HEK293 (cell line): ENCODE measurements at regions not wholly inside any gene's neighbourhood (a gene's known extent, or its start where the extent isn't known, plus 50 kb on each side); places are given as distances from the start of the nearest gene placed in this dataset.

Source experiments
- CTCF ChIA-PET: fragments of 350-600 bp; formaldehyde crosslinking; extraction: SDS; loops from one replicate; lab custom pipeline; 2021; ENCODE audit warnings: antibody characterized with exemption; lab: Yijun Ruan, JAX
- POLR2A ChIA-PET: fragments of 300-600 bp; formaldehyde crosslinking; extraction: SDS; loops from one replicate; lab custom pipeline; 2020; ENCODE audit warnings: antibody characterized with exemption, inconsistent platforms; lab: Yijun Ruan, JAX
- H3K27ac ChIP-seq: fragments of 200-500 bp; sonication (Bioruptor generic); 2 replicates; pipeline ENCODE4 v1.5.1; 2014; ENCODE audit warnings: low read depth, low read length, control low read depth, inconsistent platforms; ENCODE audit errors: extremely low read depth
- H3K36me3 ChIP-seq, 2 experiments: fragments of 200-500 bp in 1 of 2; sonication (Bioruptor generic) in 1 of 2; 1 replicate in 1 of 2; 2 replicates in 1 of 2; pipeline ENCODE4 v1.5.1; 2014 to 2017; ENCODE audit warnings: inconsistent platforms in 2 of 2, low read length in 2 of 2; ENCODE audit not compliant: control insufficient read depth in 2 of 2, insufficient read depth in 1 of 2
- H3K4me1 ChIP-seq: fragments of 200-500 bp; sonication (Bioruptor generic); 2 replicates; pipeline ENCODE4 v1.5.1; 2014; ENCODE audit warnings: mild to moderate bottlenecking, low read length, inconsistent platforms; ENCODE audit not compliant: control insufficient read depth, insufficient read depth
- H3K4me3 ChIP-seq: 2 replicates; pipeline ENCODE4 v1.5.1; 2011; ENCODE audit warnings: low read depth, mild to moderate bottlenecking, control low read depth, low read length, moderate library complexity
- H3K9me3 ChIP-seq: fragments of 200-500 bp; sonication (Bioruptor generic); 2 replicates; pipeline ENCODE4 v1.5.1; 2014; ENCODE audit warnings: low read depth, low read length, inconsistent platforms; ENCODE audit not compliant: control insufficient read depth, insufficient read depth
- BCL11A ChIP-seq: fragments of 450-650 bp; formaldehyde crosslinking; IDR thresholded peaks from 2 replicates; pipeline ENCODE4 v1.5.1; 2016; ENCODE audit warnings: low read depth, missing biosample characterization, missing genetic modification characterization
- CTCF ChIP-seq: fragments of 450-650 bp; formaldehyde crosslinking; IDR thresholded peaks from 2 replicates; pipeline ENCODE4 v1.5.1; 2016; ENCODE audit warnings: missing biosample characterization, missing genetic modification characterization
- GLI4 ChIP-seq: fragments of 450-650 bp; formaldehyde crosslinking; IDR thresholded peaks from 2 replicates; pipeline ENCODE4 v1.5.1; 2016; ENCODE audit warnings: missing biosample characterization, missing genetic modification characterization
- GLIS2 ChIP-seq: fragments of 450-650 bp; formaldehyde crosslinking; IDR thresholded peaks from 2 replicates; pipeline ENCODE4 v1.5.1; 2016; ENCODE audit warnings: missing biosample characterization, missing genetic modification characterization
- PRDM1 ChIP-seq: fragments of 450-650 bp; formaldehyde crosslinking; IDR thresholded peaks from 2 replicates; pipeline ENCODE4; 2016; ENCODE audit warnings: missing biosample characterization, missing genetic modification characterization
- SETDB1 ChIP-seq: IDR thresholded peaks from one replicate; pipeline ENCODE4 v1.6.1; 2017; ENCODE audit warnings: mild to moderate bottlenecking, low read length, moderate library complexity, mixed read lengths; ENCODE audit not compliant: insufficient read length
- YY1 ChIP-seq: fragments of 450-650 bp; formaldehyde crosslinking; IDR thresholded peaks from 2 replicates; pipeline ENCODE4 v1.5.1; 2018; ENCODE audit warnings: missing biosample characterization, missing genetic modification characterization
- ZBTB21 ChIP-seq: fragments of 450-650 bp; formaldehyde crosslinking; IDR thresholded peaks from 2 replicates; pipeline ENCODE4 v1.5.1; 2017; ENCODE audit warnings: missing biosample characterization, missing genetic modification characterization
- ZBTB8A ChIP-seq: fragments of 450-650 bp; formaldehyde crosslinking; IDR thresholded peaks from 2 replicates; pipeline ENCODE4 v1.5.1; 2016; ENCODE audit warnings: missing biosample characterization, missing genetic modification characterization
- ZFHX2 ChIP-seq: fragments of 450-650 bp; formaldehyde crosslinking; conservative IDR thresholded peaks from 2 replicates; pipeline ENCODE4 v1.5.1; 2016; ENCODE audit warnings: missing biosample characterization, missing genetic modification characterization
- ZNF292 ChIP-seq: fragments of 450-650 bp; formaldehyde crosslinking; IDR thresholded peaks from 2 replicates; pipeline ENCODE4 v1.5.1; 2016; ENCODE audit warnings: low read depth, missing biosample characterization, missing genetic modification characterization, borderline replicate concordance
- ZNF473 ChIP-seq: fragments of 450-650 bp; formaldehyde crosslinking; IDR thresholded peaks from 2 replicates; pipeline ENCODE4 v1.5.1; 2017; ENCODE audit warnings: missing biosample characterization, missing genetic modification characterization
- ZNF544 ChIP-seq: fragments of 450-650 bp; formaldehyde crosslinking; IDR thresholded peaks from 2 replicates; pipeline ENCODE4 v1.5.0; 2017; ENCODE audit warnings: missing biosample characterization, missing genetic modification characterization
- ZNF610 ChIP-seq: fragments of 450-650 bp; formaldehyde crosslinking; IDR thresholded peaks from 2 replicates; pipeline ENCODE4 v1.5.1; 2016; ENCODE audit warnings: missing biosample characterization, missing genetic modification characterization, borderline replicate concordance
- ZNF645 ChIP-seq: fragments of 450-650 bp; formaldehyde crosslinking; IDR thresholded peaks from 2 replicates; pipeline ENCODE4; 2016; ENCODE audit warnings: missing biosample characterization, missing genetic modification characterization
- ZNF660 ChIP-seq: fragments of 450-650 bp; IDR thresholded peaks from 2 replicates; pipeline ENCODE4 v1.5.1; 2018; ENCODE audit warnings: missing biosample characterization, mild to moderate bottlenecking, missing genetic modification characterization
- ZSCAN18 ChIP-seq: fragments of 450-650 bp; formaldehyde crosslinking; IDR thresholded peaks from 2 replicates; pipeline ENCODE4 v1.5.1; 2016; ENCODE audit warnings: missing biosample characterization, missing genetic modification characterization
- TF ChIP-seq, protein P1 (sequence below): fragments of 450-650 bp; formaldehyde crosslinking; IDR thresholded peaks from 2 replicates; pipeline ENCODE4 v1.5.1; 2016; ENCODE audit warnings: missing biosample characterization, missing genetic modification characterization
- TF ChIP-seq, protein P2 (sequence below): fragments of 450-650 bp; formaldehyde crosslinking; conservative IDR thresholded peaks from 2 replicates; pipeline ENCODE4 v1.5.1; 2016; ENCODE audit warnings: low read depth, missing biosample characterization, missing genetic modification characterization

DNA sequence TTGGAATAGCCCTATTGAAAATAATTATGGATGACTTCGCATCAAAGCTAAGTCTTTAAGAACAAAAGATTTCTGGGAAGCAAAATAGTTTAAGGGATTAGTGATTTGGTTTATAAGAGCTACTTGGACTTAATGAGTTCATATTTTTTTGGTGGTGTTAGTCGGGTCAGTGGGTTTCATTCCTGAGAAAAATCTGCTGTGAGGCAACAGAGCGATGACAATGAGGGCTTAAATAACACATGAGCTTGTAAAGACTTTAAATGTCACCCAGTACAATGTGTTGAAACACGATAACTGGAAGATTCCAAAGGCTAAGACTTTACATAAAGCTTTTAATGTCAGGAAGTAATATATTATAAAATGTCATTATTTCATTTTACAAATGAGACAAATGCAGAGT is 178.8 kb downstream of the ARL4A start (continued):
- TF ChIP-seq, protein P1, sequence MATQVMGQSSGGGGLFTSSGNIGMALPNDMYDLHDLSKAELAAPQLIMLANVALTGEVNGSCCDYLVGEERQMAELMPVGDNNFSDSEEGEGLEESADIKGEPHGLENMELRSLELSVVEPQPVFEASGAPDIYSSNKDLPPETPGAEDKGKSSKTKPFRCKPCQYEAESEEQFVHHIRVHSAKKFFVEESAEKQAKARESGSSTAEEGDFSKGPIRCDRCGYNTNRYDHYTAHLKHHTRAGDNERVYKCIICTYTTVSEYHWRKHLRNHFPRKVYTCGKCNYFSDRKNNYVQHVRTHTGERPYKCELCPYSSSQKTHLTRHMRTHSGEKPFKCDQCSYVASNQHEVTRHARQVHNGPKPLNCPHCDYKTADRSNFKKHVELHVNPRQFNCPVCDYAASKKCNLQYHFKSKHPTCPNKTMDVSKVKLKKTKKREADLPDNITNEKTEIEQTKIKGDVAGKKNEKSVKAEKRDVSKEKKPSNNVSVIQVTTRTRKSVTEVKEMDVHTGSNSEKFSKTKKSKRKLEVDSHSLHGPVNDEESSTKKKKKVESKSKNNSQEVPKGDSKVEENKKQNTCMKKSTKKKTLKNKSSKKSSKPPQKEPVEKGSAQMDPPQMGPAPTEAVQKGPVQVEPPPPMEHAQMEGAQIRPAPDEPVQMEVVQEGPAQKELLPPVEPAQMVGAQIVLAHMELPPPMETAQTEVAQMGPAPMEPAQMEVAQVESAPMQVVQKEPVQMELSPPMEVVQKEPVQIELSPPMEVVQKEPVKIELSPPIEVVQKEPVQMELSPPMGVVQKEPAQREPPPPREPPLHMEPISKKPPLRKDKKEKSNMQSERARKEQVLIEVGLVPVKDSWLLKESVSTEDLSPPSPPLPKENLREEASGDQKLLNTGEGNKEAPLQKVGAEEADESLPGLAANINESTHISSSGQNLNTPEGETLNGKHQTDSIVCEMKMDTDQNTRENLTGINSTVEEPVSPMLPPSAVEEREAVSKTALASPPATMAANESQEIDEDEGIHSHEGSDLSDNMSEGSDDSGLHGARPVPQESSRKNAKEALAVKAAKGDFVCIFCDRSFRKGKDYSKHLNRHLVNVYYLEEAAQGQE (tag by site-specific recombination), result no peak
- no peak for TF ChIP-seq PRDM1 (tag by site-specific recombination)
- no peak for TF ChIP-seq ZNF544 (tag by site-specific recombination)
- no peak for TF ChIP-seq YY1 (tag by site-specific recombination)
- TF ChIP-seq ZNF610 (tag by site-specific recombination), result no peak
- no peak for TF ChIP-seq ZNF645 (tag by site-specific recombination)
- no peak for TF ChIP-seq ZBTB21
- no peak for TF ChIP-seq ZNF660 (tag by site-specific recombination)
- TF ChIP-seq ZFHX2 (tag by site-specific recombination), result no peak
- TF ChIP-seq, all 188 proteins: peak for 0

- CTCF ChIA-PET, result no interaction called here
- POLR2A ChIA-PET, result no interaction called here
- no peaks in the 10 kb centered on the region for H3K4me1 ChIP-seq
- H3K27ac ChIP-seq, result no peak overlapping the region
- TF ChIP-seq ZNF292 (no peak), ZBTB8A (tag by site-specific recombination) (no peak), ZNF473 (no peak), ZSCAN18 (tag by site-specific recombination) (no peak), GLI4 (tag by site-specific recombination) (no peak), BCL11A (no peak), CTCF (tag by site-specific recombination) (no peak), GLIS2 (tag by site-specific recombination) (no peak), SETDB1 (no peak)
- TF ChIP-seq, protein P2, sequence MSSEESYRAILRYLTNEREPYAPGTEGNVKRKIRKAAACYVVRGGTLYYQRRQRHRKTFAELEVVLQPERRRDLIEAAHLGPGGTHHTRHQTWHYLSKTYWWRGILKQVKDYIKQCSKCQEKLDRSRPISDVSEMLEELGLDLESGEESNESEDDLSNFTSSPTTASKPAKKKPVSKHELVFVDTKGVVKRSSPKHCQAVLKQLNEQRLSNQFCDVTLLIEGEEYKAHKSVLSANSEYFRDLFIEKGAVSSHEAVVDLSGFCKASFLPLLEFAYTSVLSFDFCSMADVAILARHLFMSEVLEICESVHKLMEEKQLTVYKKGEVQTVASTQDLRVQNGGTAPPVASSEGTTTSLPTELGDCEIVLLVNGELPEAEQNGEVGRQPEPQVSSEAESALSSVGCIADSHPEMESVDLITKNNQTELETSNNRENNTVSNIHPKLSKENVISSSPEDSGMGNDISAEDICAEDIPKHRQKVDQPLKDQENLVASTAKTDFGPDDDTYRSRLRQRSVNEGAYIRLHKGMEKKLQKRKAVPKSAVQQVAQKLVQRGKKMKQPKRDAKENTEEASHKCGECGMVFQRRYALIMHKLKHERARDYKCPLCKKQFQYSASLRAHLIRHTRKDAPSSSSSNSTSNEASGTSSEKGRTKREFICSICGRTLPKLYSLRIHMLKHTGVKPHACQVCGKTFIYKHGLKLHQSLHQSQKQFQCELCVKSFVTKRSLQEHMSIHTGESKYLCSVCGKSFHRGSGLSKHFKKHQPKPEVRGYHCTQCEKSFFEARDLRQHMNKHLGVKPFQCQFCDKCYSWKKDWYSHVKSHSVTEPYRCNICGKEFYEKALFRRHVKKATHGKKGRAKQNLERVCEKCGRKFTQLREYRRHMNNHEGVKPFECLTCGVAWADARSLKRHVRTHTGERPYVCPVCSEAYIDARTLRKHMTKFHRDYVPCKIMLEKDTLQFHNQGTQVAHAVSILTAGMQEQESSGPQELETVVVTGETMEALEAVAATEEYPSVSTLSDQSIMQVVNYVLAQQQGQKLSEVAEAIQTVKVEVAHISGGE (tag by site-specific recombination), result no peak
- H3K4me3 ChIP-seq, result no peak overlapping the region
- H3K9me3 ChIP-seq, result no peaks in the 10 kb centered on the region
- H3K36me3 ChIP-seq, result no peaks in the 10 kb centered on the region
Observed at GRCh38 chr7:12868027-12868426, 180.6 kb downstream of the ARL4A start.
